ENCODE measurements at regions not wholly inside any gene's neighbourhood (a gene's known extent, or its start where the extent isn't known, plus 50 kb on each side); places are given as distances from the start of the nearest gene placed in this dataset.

DNA sequence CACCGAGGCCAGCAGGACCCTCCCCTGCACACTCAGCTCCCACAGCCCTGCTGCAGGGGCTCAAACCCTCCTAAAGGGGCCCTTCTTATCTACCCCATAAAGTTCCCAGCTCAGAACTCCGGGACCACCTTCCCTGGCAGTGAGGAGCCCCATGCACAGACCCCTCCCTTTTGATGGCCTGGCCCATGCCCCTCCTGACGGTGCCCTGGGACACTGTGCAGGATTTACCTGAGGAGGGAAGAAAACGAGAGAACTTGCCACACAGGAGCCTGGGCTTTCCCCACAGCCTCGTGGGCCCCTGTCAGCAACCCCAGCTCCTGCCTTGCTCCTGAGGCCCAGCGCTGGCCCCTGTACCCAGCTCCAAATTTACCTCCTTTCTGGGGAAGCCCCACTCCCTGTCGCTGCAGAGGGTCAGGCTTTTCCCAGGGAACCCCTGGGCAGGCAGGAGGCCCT, 206.3 kb upstream of the SALL3 start:
- TF ChIP-seq, protein P1, sequence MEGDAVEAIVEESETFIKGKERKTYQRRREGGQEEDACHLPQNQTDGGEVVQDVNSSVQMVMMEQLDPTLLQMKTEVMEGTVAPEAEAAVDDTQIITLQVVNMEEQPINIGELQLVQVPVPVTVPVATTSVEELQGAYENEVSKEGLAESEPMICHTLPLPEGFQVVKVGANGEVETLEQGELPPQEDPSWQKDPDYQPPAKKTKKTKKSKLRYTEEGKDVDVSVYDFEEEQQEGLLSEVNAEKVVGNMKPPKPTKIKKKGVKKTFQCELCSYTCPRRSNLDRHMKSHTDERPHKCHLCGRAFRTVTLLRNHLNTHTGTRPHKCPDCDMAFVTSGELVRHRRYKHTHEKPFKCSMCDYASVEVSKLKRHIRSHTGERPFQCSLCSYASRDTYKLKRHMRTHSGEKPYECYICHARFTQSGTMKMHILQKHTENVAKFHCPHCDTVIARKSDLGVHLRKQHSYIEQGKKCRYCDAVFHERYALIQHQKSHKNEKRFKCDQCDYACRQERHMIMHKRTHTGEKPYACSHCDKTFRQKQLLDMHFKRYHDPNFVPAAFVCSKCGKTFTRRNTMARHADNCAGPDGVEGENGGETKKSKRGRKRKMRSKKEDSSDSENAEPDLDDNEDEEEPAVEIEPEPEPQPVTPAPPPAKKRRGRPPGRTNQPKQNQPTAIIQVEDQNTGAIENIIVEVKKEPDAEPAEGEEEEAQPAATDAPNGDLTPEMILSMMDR (IDR thresholded peaks at IDR 0.05), result no peak
- no peak for TF ChIP-seq POLR2A (IDR thresholded peaks at IDR 0.05)
